ENCODE measurements at regions not wholly inside any gene's neighbourhood (a gene's known extent, or its start where the extent isn't known, plus 50 kb on each side); places are given as distances from the start of the nearest gene placed in this dataset.

- TF ChIP-seq CTCF (IDR thresholded peaks at IDR 0.05; ENCODE audit: low read depth, low read length, poor library complexity, severe bottlenecking) (no peak), EZH2phosphoT487 (IDR thresholded peaks at IDR 0.05; ENCODE audit: borderline replicate concordance, low read length) (no peak)
Observed at GRCh38 chr1:207251066-207251465, 70.4 kb upstream of the CD55 start.
